ENCODE measurements at regions not wholly inside any gene's neighbourhood (a gene's known extent, or its start where the extent isn't known, plus 50 kb on each side); places are given as distances from the start of the nearest gene placed in this dataset.

- intact Hi-C loops (cut with DNase I): no loop called here
- no peak for DNase-seq (ENCODE audit: low spot score)
- Histone ChIP-seq H3K4me1 (replicated peaks) (no peaks in the 10 kb centered on the region), H3K36me3 (no peaks in the 10 kb centered on the region), H3K9me3 (no peaks in the 10 kb centered on the region), H3K4me3 (no peak overlapping the region), H3K27ac (no peak overlapping the region), H3K27me3 (replicated peaks; ENCODE audit: insufficient read depth) (no peaks in the 10 kb centered on the region)
- TF ChIP-seq POLR2AphosphoS5 (IDR thresholded peaks at IDR 0.05) (no peak), POLR2A (IDR thresholded peaks at IDR 0.05) (no peak)
- TF ChIP-seq, protein P1, sequence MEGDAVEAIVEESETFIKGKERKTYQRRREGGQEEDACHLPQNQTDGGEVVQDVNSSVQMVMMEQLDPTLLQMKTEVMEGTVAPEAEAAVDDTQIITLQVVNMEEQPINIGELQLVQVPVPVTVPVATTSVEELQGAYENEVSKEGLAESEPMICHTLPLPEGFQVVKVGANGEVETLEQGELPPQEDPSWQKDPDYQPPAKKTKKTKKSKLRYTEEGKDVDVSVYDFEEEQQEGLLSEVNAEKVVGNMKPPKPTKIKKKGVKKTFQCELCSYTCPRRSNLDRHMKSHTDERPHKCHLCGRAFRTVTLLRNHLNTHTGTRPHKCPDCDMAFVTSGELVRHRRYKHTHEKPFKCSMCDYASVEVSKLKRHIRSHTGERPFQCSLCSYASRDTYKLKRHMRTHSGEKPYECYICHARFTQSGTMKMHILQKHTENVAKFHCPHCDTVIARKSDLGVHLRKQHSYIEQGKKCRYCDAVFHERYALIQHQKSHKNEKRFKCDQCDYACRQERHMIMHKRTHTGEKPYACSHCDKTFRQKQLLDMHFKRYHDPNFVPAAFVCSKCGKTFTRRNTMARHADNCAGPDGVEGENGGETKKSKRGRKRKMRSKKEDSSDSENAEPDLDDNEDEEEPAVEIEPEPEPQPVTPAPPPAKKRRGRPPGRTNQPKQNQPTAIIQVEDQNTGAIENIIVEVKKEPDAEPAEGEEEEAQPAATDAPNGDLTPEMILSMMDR (IDR thresholded peaks at IDR 0.05): no peak
These were observed 361.6 kb downstream of the DLEU7 start for GRCh38 chr13:50481936-50482335.

GRCh38 chr13:50483416-50483815 lies 360.1 kb downstream of the DLEU7 start:
- Histone ChIP-seq H3K9me3 (no peaks in the 10 kb centered on the region), H3K27ac (no peak overlapping the region), H3K4me1 (replicated peaks) (no peaks in the 10 kb centered on the region), H3K36me3 (no peaks in the 10 kb centered on the region), H3K27me3 (replicated peaks; ENCODE audit: insufficient read depth) (no peaks in the 10 kb centered on the region), H3K4me3 (no peak overlapping the region)
- intact Hi-C loops (cut with DNase I): no loop called here
- 68% methylated on average over 3 of the region's 3 CpGs for WGBS
- TF ChIP-seq POLR2AphosphoS5 (IDR thresholded peaks at IDR 0.05): no peak
- no peak for TF ChIP-seq POLR2A (IDR thresholded peaks at IDR 0.05)
- TF ChIP-seq, protein P1 (IDR thresholded peaks at IDR 0.05): no peak
- DNase-seq (ENCODE audit: low spot score): no peak

- H3K9me3 ChIP-seq: no peaks in the 10 kb centered on the region
- TF ChIP-seq POLR2AphosphoS5 (IDR thresholded peaks at IDR 0.05) (no peak), POLR2A (IDR thresholded peaks at IDR 0.05) (no peak)
- TF ChIP-seq, protein P1 (IDR thresholded peaks at IDR 0.05): no peak
- H3K4me3 ChIP-seq: no peak overlapping the region
- no peak overlapping the region for H3K27ac ChIP-seq
- 47% methylated on average over 12 of the region's 12 CpGs for WGBS
- intact Hi-C loops (cut with DNase I): no loop called here
- H3K27me3 ChIP-seq (replicated peaks; ENCODE audit: insufficient read depth): no peaks in the 10 kb centered on the region
- DNase-seq (ENCODE audit: low spot score): no peak
- H3K4me1 ChIP-seq (replicated peaks): no peaks in the 10 kb centered on the region
- H3K36me3 ChIP-seq: no peaks in the 10 kb centered on the region
These were observed 358.9 kb downstream of the DLEU7 start for GRCh38 chr13:50484472-50485113.

DNA sequence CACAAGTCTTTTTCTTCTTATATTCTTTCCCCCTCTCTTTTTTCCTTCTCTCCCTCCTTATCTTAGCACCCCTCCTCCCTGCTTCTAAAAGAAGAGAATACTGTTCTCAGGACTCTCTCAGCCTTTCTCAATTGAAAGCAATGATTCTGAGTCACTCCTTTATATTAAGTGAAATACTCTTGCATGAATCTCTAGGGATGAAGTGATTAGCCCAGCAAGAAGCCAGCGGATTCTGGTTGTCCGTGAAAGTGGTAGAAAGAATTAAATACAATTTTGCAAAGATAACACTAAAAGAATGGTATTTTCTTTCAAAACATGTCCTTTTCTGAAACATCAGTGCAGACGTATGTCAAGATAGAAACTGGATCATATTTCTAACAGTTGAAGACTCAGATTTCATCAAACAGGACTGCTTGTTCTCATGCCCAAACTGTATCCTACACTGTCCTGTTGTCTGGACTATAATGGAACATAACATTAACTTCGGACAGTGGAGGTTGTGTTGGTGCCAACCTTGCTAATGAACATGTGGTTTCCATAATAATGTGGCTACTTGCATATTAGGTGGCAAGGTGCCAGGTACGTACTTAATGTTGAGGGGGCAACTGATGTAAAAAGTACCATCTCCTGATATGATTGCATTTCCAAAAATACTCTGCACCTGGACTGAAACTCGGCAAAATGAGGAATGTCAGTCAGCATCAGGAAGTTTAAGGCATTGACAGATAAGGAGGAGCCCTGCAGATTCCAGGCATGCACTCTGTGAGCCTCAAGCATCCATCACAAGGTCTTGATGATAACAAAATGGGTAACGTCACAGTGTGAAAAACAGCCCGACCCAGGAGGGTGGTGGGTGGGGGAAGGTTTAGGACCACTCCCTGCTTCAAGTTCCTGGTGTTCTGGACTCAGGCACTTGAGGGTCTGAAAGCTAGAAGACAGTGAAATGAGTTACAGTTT lies 357.2 kb downstream of the DLEU7 start:
- Histone ChIP-seq H3K4me3 (no peak overlapping the region), H3K4me1 (replicated peaks) (no peaks in the 10 kb centered on the region), H3K9me3 (no peaks in the 10 kb centered on the region), H3K27me3 (replicated peaks; ENCODE audit: insufficient read depth) (no peaks in the 10 kb centered on the region), H3K27ac (no peak overlapping the region), H3K36me3 (no peaks in the 10 kb centered on the region)
- no peak for DNase-seq (ENCODE audit: low spot score)
- 47% methylated on average over 8 of the region's 8 CpGs for WGBS
- no peak for TF ChIP-seq POLR2AphosphoS5 (IDR thresholded peaks at IDR 0.05)
- TF ChIP-seq, protein P1 (IDR thresholded peaks at IDR 0.05): no peak
- TF ChIP-seq POLR2A (IDR thresholded peaks at IDR 0.05): no peak
- intact Hi-C loops (cut with DNase I): no loop called here

Data from prostate gland (tissue), 2 donors.